22Rv1 (cell line): ENCODE measurements at regions not wholly inside any gene's neighbourhood (a gene's known extent, or its start where the extent isn't known, plus 50 kb on each side); places are given as distances from the start of the nearest gene placed in this dataset.

Experiments
- H3K27ac ChIP-seq: fragments of 450-650 bp; 2 replicates; pipeline ENCODE4 v1.5.1; 2017
- ZFX ChIP-seq: fragments of 450-650 bp; IDR thresholded peaks from 2 replicates; pipeline ENCODE4 v1.6.1; 2017; ENCODE audit warnings: antibody characterized with exemption, borderline replicate concordance
- TF ChIP-seq, protein P1 (sequence below): fragments of 450-650 bp; IDR thresholded peaks from 2 replicates; pipeline ENCODE4 v1.5.1; 2017; ENCODE audit warnings: mild to moderate bottlenecking

DNA sequence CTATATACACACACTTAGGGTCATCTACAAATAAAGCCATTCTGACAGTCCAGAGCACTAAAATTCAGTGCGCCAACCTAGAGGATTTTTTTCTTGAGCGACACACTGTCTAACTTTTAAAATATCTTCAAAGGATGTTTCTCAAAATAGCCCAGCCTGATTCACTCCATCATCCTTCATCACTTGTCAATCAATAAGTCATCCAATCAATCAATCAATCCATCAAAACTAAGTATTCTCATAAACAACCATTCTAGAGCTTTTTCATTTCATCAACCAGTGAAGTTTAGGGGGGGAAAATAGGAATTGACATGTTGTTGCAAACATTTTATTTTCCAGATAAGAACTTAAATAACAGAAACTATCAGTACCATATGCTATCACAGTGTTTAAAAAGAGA, 183.2 kb downstream of the HDGFL1 start:
- no peak overlapping the region for H3K27ac ChIP-seq
- TF ChIP-seq, protein P1, sequence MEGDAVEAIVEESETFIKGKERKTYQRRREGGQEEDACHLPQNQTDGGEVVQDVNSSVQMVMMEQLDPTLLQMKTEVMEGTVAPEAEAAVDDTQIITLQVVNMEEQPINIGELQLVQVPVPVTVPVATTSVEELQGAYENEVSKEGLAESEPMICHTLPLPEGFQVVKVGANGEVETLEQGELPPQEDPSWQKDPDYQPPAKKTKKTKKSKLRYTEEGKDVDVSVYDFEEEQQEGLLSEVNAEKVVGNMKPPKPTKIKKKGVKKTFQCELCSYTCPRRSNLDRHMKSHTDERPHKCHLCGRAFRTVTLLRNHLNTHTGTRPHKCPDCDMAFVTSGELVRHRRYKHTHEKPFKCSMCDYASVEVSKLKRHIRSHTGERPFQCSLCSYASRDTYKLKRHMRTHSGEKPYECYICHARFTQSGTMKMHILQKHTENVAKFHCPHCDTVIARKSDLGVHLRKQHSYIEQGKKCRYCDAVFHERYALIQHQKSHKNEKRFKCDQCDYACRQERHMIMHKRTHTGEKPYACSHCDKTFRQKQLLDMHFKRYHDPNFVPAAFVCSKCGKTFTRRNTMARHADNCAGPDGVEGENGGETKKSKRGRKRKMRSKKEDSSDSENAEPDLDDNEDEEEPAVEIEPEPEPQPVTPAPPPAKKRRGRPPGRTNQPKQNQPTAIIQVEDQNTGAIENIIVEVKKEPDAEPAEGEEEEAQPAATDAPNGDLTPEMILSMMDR, result no peak
- TF ChIP-seq ZFX, result no peak

DNA sequence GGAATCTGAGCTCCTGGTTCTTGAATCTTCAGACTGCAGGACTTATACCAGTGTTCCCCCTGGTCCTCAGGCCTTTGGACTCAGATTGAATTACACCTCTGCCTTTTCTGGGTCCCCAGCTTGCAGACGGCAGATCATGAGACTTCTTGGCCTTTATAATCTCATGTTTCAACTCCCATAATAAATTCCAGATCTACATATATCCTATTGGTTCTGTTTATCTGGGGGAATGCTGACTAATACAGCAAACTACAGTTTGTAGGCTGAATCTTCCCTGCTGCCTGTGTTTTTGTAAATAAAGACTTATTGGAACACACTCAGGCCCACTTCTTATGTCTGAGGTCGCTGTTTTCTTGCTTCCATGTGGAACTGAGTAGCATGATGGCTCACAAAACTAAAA, 184.7 kb downstream of the HDGFL1 start:
- no peak for TF ChIP-seq ZFX
- TF ChIP-seq, protein P1, result no peak
- no peak overlapping the region for H3K27ac ChIP-seq

DNA sequence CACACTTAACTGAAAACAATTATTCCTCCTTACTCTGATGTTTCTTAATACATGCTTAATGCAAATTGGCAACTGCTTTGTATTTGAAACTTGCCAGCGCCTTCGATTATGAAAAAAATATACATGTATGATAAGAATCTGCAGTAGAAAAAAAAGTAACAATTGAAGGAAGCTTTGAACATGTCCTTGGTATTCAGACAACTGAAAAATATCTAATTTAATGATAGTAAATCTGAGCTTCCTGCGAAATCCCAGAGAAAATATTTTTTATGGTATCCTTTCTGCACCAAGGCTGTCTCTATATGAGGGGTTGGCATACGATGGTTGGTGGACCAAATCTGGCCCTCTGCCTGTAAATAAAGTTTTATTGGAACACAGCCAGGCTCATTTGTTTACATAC, 186.2 kb downstream of the HDGFL1 start:
- no peak for TF ChIP-seq ZFX
- TF ChIP-seq, protein P1, result no peak

DNA sequence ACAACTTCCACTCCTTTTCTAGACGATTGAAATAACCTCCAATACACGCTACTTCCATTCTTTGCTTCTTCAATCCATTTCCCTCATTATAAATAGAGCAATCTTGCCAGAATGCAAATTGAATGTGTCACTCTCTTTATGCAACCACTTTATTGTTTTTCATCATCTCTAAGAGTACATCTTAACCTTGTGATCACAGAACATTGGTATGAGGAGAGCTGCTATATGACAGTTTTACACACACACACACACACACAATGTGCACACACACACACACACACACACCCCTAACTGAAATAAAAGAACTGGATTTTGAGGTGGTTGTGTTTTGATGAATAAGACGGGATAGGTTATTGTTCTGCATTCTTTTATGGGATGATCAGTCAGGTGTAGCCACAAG, 187.0 kb downstream of the HDGFL1 start:
- TF ChIP-seq, protein P1, result no peak
- no peak overlapping the region for H3K27ac ChIP-seq

More for the DNA sequence above, 186.2 kb downstream of the HDGFL1 start:
- no peak overlapping the region for H3K27ac ChIP-seq

DNA sequence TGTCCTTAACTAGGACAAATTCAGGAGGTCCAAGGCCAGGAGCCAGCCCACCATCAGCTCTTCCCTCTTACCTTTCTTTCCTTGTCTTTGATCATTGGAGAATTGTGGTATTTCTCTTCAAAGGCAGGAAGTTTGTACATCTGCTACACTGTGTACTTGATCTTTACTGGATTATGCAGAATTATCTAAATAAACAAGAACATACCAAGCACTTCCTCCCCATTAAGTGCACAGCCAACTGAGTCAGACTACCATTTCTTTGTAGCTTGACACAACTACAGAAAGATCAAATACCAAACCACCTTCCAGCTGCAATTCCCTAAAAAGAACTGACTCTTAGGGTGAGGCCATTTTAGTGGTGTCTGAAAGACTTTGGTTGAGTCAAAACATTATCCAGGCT, 195.1 kb downstream of the HDGFL1 start:
- TF ChIP-seq, protein P1, result no peak
- no peak for TF ChIP-seq ZFX
- no peak overlapping the region for H3K27ac ChIP-seq

DNA sequence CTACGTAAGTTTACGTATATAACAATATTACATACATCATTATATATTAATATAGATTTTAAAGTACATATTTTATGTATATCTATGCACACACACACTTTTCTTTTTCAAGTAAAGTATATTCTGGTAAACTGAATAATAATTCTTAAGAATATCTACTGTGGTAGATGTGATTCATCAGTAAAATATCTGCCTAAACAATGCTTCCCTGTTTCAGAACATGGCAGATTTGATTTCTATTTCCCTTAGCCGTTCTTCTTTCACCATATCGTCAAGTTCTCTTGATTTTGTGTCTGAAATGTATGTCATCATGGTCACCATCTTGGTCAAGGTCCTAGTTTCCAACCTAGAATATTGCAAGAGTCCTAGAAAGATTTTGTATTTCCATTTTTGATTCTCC, 195.6 kb downstream of the HDGFL1 start:
- TF ChIP-seq, protein P1, result no peak
- no peak for TF ChIP-seq ZFX
- H3K27ac ChIP-seq, result no peak overlapping the region

DNA sequence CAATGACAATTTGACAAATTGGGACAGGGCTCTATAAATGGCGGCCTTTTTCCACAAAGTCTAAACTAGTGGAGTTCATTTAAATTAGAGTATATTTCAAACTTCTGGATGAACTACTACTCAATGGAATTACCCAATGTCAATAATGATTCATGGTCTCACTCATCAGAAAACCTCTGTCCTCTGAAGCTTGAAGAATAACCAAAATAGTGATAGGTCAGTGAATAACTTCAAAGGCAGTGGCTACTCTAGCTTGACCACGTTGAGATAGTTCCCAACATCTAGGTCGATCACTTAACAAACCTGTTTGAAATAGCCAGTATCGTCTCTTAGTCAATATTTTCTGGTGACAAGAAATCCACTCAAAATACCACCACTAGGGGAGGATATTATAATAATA, 197.6 kb downstream of the HDGFL1 start:
- no peak overlapping the region for H3K27ac ChIP-seq
- no peak for TF ChIP-seq ZFX
- TF ChIP-seq, protein P1, result no peak
